PC-3 (cell line): ENCODE measurements at regions not wholly inside any gene's neighbourhood (a gene's known extent, or its start where the extent isn't known, plus 50 kb on each side); places are given as distances from the start of the nearest gene placed in this dataset.

Experiments used
- CTCF ChIP-seq: fragments of 300-600 bp; sonication (generic); conservative IDR thresholded peaks from 2 replicates; pipeline ENCODE4 v1.5.1; 2017; ENCODE audit warnings: antibody characterized with exemption, low read depth, mild to moderate bottlenecking, low read length
- EZH2 ChIP-seq: fragments of 300-600 bp; sonication (generic); IDR thresholded peaks from one replicate; pipeline ENCODE4 v1.6.1; 2017; ENCODE audit warnings: antibody characterized with exemption, mild to moderate bottlenecking, low read length; ENCODE audit not compliant: unreplicated experiment

- TF ChIP-seq EZH2, result no peak
- TF ChIP-seq CTCF, result no peak
Observed at GRCh38 chr1:187234706-187235105, 406.0 kb downstream of the PLA2G4A start.
